SK-N-SH (cell line): ENCODE measurements at regions not wholly inside any gene's neighbourhood (a gene's known extent, or its start where the extent isn't known, plus 50 kb on each side); places are given as distances from the start of the nearest gene placed in this dataset.

Source experiments
- CTCF ChIA-PET: fragments of 300-600, 350-600 bp; formaldehyde crosslinking; extraction: SDS; loops from one replicate; lab custom pipeline; 2021; lab: Yijun Ruan, JAX
- POLR2A ChIA-PET: fragments of 350-600 bp; sonication (Branson Sonifier 250); formaldehyde crosslinking; extraction: SDS; loops from one replicate; lab custom pipeline; 2020; ENCODE audit warnings: antibody characterized with exemption, inconsistent platforms; lab: Yijun Ruan, JAX
- DNase-seq: peaks from one replicate; pipeline ENCODE4 v3.0.0; 2012
- H2AFZ ChIP-seq: fragments of 200-600 bp; sonication (generic); 2 replicates; pipeline ENCODE4 v1.8.1; 2016; ENCODE audit warnings: antibody characterized with exemption, mild to moderate bottlenecking, low read depth
- H3F3A ChIP-seq: fragments of 200-600 bp; sonication (generic); replicated peaks from 2 replicates; pipeline ENCODE3; 2016; ENCODE audit warnings: antibody characterized with exemption, mild to moderate bottlenecking; ENCODE audit not compliant: insufficient read depth
- H3K27ac ChIP-seq, 2 experiments: fragments of 200-500 bp in 1 of 2; fragments of 200-600 bp in 1 of 2; sonication (Bioruptor generic) in 1 of 2; sonication (generic), shearing (Covaris generic) in 1 of 2; 2 replicates each; pipeline versions ENCODE4 v1.5.1 to v1.6.1; 2014 to 2016; ENCODE audit warnings: low read depth in 2 of 2, inconsistent platforms in 1 of 2, low read length in 1 of 2, mild to moderate bottlenecking in 1 of 2, mixed read lengths in 1 of 2
- H3K27me3 ChIP-seq: fragments of 200-600 bp; sonication (generic), shearing (Covaris generic); 2 replicates; pipeline ENCODE4 v1.6.1; 2016; ENCODE audit warnings: mixed run types; ENCODE audit not compliant: insufficient read depth
- H3K36me3 ChIP-seq, 2 experiments: fragments of 200-500 bp in 1 of 2; fragments of 200-600 bp in 1 of 2; sonication (Bioruptor generic) in 1 of 2; sonication (generic) in 1 of 2; replicated peaks in 1 of 2; 2 replicates each; pipeline versions ENCODE3 to v1.5.1; 2014 to 2016; ENCODE audit warnings: low read length in 1 of 2, mild to moderate bottlenecking in 1 of 2; ENCODE audit not compliant: insufficient read depth in 2 of 2, control insufficient read depth in 1 of 2
- H3K4me1 ChIP-seq, 2 experiments: fragments of 200-500 bp in 1 of 2; fragments of 200-600 bp in 1 of 2; sonication (Bioruptor generic) in 1 of 2; sonication (generic), shearing (Covaris generic) in 1 of 2; 2 replicates each; pipeline versions ENCODE4 v1.5.1 to v1.6.1; 2014 to 2016; ENCODE audit warnings: low read depth in 1 of 2, low read length in 1 of 2, mixed run types in 1 of 2; ENCODE audit not compliant: insufficient read depth in 2 of 2, control insufficient read depth in 1 of 2
- H3K4me2 ChIP-seq: fragments of 200-600 bp; sonication (generic), shearing (Covaris generic); 2 replicates; pipeline ENCODE4 v1.6.1; 2017; ENCODE audit warnings: mixed run types
- H3K4me3 ChIP-seq, 2 experiments: fragments of 200-500 bp in 1 of 2; fragments of 200-600 bp in 1 of 2; sonication (Bioruptor generic) in 1 of 2; sonication (generic), shearing (Covaris generic) in 1 of 2; 2 replicates each; pipeline versions ENCODE4 v1.5.1 to v1.8.1; 2014 to 2016; ENCODE audit warnings: low read depth in 2 of 2, inconsistent platforms in 1 of 2, low read length in 1 of 2, mild to moderate bottlenecking in 1 of 2, mixed read lengths in 1 of 2, moderate library complexity in 1 of 2
- H3K79me2 ChIP-seq: fragments of 200-600 bp; sonication (generic); 2 replicates; pipeline ENCODE4 v1.8.1; 2017; ENCODE audit warnings: mild to moderate bottlenecking; ENCODE audit not compliant: insufficient read depth
- H3K9ac ChIP-seq: fragments of 200-600 bp; sonication (generic); 2 replicates; pipeline ENCODE4 v1.6.1; 2017; ENCODE audit warnings: mixed run types
- H3K9me2 ChIP-seq: fragments of 200-600 bp; sonication (generic); 2 replicates; pipeline ENCODE4 v1.6.1; 2017; ENCODE audit warnings: mixed run types
- H3K9me3 ChIP-seq: fragments of 200-600 bp; sonication (generic); 2 replicates; pipeline ENCODE4 v1.6.1; 2017; ENCODE audit warnings: mixed run types, mild to moderate bottlenecking, moderate library complexity
- H4K20me1 ChIP-seq: fragments of 200-600 bp; sonication (generic); 2 replicates; pipeline ENCODE4 v1.6.1; 2017; ENCODE audit warnings: mild to moderate bottlenecking, mixed run types; ENCODE audit not compliant: insufficient read depth
- CHD2 ChIP-seq: fragments of 150-350 bp; IDR thresholded peaks from 2 replicates; pipeline ENCODE4 v1.6.1; 2018; ENCODE audit warnings: low read length; ENCODE audit not compliant: partially characterized antibody
- EP300 ChIP-seq, 2 experiments: IDR thresholded peaks; 2 replicates each; pipeline versions ENCODE4 v1.4.0 to v1.6.1; 2012; ENCODE audit warnings: borderline replicate concordance in 1 of 2, low read depth in 1 of 2, low read length in 1 of 2
- FOXM1 ChIP-seq: IDR thresholded peaks from 2 replicates; pipeline ENCODE4 v1.4.0; 2012; ENCODE audit warnings: low read depth, mild to moderate bottlenecking
- GABPA ChIP-seq: IDR thresholded peaks from 2 replicates; pipeline ENCODE4 v1.4.0; 2012; ENCODE audit warnings: low read depth, mild to moderate bottlenecking
- GATA2 ChIP-seq: sonication (generic); formaldehyde crosslinking; IDR thresholded peaks from 2 replicates; pipeline ENCODE4 v1.5.0; 2020; ENCODE audit warnings: mild to moderate bottlenecking, missing genetic modification reagents
- MEF2A ChIP-seq: IDR thresholded peaks from 2 replicates; pipeline ENCODE4 v1.4.0; 2012; ENCODE audit warnings: low read depth, borderline replicate concordance
- MXI1 ChIP-seq: IDR thresholded peaks from 2 replicates; pipeline ENCODE4 v1.6.1; 2012; ENCODE audit warnings: mild to moderate bottlenecking, low read depth, low read length, improper control_type of control experiment
- NFIC ChIP-seq: IDR thresholded peaks from 2 replicates; pipeline ENCODE4 v1.4.0; 2012; ENCODE audit warnings: borderline replicate concordance
- RAD21 ChIP-seq: IDR thresholded peaks from 2 replicates; pipeline ENCODE4 v1.6.1; 2012; ENCODE audit warnings: mild to moderate bottlenecking, low read length
- TCF12 ChIP-seq: IDR thresholded peaks from 2 replicates; pipeline ENCODE4 v1.4.0; 2012
- TEAD4 ChIP-seq: IDR thresholded peaks from 2 replicates; pipeline ENCODE4 v1.4.0; 2012; ENCODE audit warnings: mild to moderate bottlenecking, borderline replicate concordance; ENCODE audit not compliant: insufficient read depth
- YY1 ChIP-seq: IDR thresholded peaks from 2 replicates; pipeline ENCODE4 v1.4.0; 2012; ENCODE audit warnings: low read depth, mild to moderate bottlenecking
- WGBS: methylation state at CpG from one replicate; pipeline ENCODE4 v1.1.6; 2017; ENCODE audit warnings: low lambda C conversion rate; 5-methylcytosine and 5-hydroxymethylcytosine counted together
- TF ChIP-seq, protein P1 (sequence below): IDR thresholded peaks from 2 replicates; pipeline ENCODE4 v1.4.0; 2012; ENCODE audit warnings: low read depth
- TF ChIP-seq, protein P2 (sequence below): IDR thresholded peaks from 2 replicates; pipeline ENCODE4; 2012
- TF ChIP-seq, protein P3 (sequence below): fragments of 200-600 bp; sonication (generic); IDR thresholded peaks from 2 replicates; pipeline ENCODE4 v1.6.1; 2017; ENCODE audit warnings: antibody characterized with exemption, mild to moderate bottlenecking, moderate library complexity
- TF ChIP-seq, protein P4 (sequence below): IDR thresholded peaks from 2 replicates; pipeline ENCODE4 v1.4.0; 2012; ENCODE audit warnings: low read depth, borderline replicate concordance

DNA sequence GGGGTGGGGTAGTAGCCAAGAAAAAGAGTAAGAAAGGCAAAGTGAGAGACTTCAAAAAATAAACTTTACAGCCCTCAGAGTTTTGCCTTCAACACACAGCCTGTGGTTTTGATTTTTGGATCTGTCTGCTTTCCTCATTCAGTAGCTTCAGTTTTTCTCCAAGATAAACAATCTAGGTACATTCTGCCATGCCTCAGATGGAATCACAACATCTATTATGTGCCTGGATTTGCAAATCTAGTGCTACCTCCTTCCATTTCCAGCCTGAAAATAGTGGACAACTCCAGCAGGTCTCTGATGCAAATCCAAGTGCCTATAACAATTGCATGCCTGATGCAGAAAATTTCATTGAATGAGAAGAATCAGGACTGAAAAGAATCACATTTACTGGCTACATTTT, 206.6 kb upstream of the GUCY1A2 start:
- ChIA-PET CTCF (no interaction called here), POLR2A (no interaction called here)
- H3K4me3 ChIP-seq, result no peak overlapping the region
- no peak overlapping the region for H3K27ac ChIP-seq
- H3K9me3 ChIP-seq, result no peaks in the 10 kb centered on the region
- no peak for DNase-seq
- no peaks in the 10 kb centered on the region for H3K79me2 ChIP-seq
- TF ChIP-seq CHD2 (no peak), YY1 (no peak), FOXM1 (no peak), MEF2A (no peak)
- no peaks in the 10 kb centered on the region for H4K20me1 ChIP-seq
- no peak overlapping the region for H3K4me2 ChIP-seq
- no peak overlapping the region for H3K9ac ChIP-seq
- no peaks in the 10 kb centered on the region for H3K36me3 ChIP-seq
- H3K27me3 ChIP-seq, result no peaks in the 10 kb centered on the region
- no peaks in the 10 kb centered on the region for H3F3A ChIP-seq
- H3K9me2 ChIP-seq, result no peaks in the 10 kb centered on the region
- no peak overlapping the region for H2AFZ ChIP-seq
- H3K4me1 ChIP-seq, result no peaks in the 10 kb centered on the region

DNA sequence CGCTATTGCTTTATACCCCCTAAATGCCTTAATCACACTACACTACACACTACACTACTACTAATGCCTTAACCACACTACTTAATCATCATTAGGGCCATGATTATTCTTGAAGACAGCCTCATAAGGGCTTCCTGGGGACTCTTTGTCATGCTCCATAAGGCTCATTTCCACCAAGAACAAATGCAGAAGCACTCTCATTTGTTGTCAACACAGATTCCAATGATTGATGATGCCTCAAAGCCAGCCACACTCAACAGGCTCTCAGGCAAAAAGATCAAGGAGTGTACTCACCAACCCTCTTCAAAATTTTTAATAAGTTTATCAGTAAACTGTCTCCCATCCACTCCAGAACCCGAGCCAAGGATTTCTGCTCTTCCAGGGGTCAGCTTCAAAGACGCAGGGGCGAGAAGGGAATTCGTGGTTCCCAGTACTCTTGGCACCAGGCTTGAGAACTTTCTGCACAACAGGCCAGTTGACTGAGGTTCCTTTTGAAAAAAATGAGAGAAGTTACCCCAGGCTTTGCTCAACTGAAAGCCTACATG, 204.7 kb upstream of the GUCY1A2 start:
- DNase-seq, result no peak
- POLR2A ChIA-PET, result no interaction called here
- H4K20me1 ChIP-seq, result no peaks in the 10 kb centered on the region
- no peaks in the 10 kb centered on the region for H3K79me2 ChIP-seq
- no peak overlapping the region for H3K27ac ChIP-seq
- H2AFZ ChIP-seq, result no peak overlapping the region
- no peaks in the 10 kb centered on the region for H3F3A ChIP-seq
- H3K4me1 ChIP-seq, result peaks cover 0 to 5% of the 10 kb centered on the region in 2 experiments; a peak in 2 of 4 replicates
- H3K9me2 ChIP-seq, result no peaks in the 10 kb centered on the region
- WGBS, result 6% methylated on average over 5 of the region's 5 CpGs
- CTCF ChIA-PET, result no interaction called here
- TF ChIP-seq RAD21 (no peak), EP300 (IDR thresholded peaks at IDR 0.05; ENCODE audit: borderline replicate concordance in 1 of 2, low read depth in 1 of 2, low read length in 1 of 2) (no peak), GABPA (no peak), MXI1 (no peak), GATA2 (CRISPR knock-in tag) (no peak), FOXM1 (no peak), TEAD4 (no peak), TCF12 (no peak), NFIC (no peak)
- TF ChIP-seq, protein P1, sequence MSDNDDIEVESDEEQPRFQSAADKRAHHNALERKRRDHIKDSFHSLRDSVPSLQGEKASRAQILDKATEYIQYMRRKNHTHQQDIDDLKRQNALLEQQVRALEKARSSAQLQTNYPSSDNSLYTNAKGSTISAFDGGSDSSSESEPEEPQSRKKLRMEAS, result no peak
- TF ChIP-seq, protein P2, sequence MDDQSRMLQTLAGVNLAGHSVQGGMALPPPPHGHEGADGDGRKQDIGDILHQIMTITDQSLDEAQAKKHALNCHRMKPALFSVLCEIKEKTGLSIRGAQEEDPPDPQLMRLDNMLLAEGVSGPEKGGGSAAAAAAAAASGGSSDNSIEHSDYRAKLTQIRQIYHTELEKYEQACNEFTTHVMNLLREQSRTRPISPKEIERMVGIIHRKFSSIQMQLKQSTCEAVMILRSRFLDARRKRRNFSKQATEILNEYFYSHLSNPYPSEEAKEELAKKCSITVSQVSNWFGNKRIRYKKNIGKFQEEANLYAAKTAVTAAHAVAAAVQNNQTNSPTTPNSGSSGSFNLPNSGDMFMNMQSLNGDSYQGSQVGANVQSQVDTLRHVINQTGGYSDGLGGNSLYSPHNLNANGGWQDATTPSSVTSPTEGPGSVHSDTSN, result no peak
- TF ChIP-seq, protein P3, sequence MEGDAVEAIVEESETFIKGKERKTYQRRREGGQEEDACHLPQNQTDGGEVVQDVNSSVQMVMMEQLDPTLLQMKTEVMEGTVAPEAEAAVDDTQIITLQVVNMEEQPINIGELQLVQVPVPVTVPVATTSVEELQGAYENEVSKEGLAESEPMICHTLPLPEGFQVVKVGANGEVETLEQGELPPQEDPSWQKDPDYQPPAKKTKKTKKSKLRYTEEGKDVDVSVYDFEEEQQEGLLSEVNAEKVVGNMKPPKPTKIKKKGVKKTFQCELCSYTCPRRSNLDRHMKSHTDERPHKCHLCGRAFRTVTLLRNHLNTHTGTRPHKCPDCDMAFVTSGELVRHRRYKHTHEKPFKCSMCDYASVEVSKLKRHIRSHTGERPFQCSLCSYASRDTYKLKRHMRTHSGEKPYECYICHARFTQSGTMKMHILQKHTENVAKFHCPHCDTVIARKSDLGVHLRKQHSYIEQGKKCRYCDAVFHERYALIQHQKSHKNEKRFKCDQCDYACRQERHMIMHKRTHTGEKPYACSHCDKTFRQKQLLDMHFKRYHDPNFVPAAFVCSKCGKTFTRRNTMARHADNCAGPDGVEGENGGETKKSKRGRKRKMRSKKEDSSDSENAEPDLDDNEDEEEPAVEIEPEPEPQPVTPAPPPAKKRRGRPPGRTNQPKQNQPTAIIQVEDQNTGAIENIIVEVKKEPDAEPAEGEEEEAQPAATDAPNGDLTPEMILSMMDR, result no peak
- TF ChIP-seq, protein P4, sequence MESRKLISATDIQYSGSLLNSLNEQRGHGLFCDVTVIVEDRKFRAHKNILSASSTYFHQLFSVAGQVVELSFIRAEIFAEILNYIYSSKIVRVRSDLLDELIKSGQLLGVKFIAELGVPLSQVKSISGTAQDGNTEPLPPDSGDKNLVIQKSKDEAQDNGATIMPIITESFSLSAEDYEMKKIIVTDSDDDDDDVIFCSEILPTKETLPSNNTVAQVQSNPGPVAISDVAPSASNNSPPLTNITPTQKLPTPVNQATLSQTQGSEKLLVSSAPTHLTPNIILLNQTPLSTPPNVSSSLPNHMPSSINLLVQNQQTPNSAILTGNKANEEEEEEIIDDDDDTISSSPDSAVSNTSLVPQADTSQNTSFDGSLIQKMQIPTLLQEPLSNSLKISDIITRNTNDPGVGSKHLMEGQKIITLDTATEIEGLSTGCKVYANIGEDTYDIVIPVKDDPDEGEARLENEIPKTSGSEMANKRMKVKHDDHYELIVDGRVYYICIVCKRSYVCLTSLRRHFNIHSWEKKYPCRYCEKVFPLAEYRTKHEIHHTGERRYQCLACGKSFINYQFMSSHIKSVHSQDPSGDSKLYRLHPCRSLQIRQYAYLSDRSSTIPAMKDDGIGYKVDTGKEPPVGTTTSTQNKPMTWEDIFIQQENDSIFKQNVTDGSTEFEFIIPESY, result no peak
- TF ChIP-seq, all 33 proteins: peak for 0
- no peak overlapping the region for H3K9ac ChIP-seq
- H3K4me3 ChIP-seq, result no peak overlapping the region
- no peaks in the 10 kb centered on the region for H3K27me3 ChIP-seq
- H3K36me3 ChIP-seq, result no peaks in the 10 kb centered on the region
- H3K4me2 ChIP-seq, result no peak overlapping the region
- no peaks in the 10 kb centered on the region for H3K9me3 ChIP-seq
